ENCODE measurements at regions not wholly inside any gene's neighbourhood (a gene's known extent, or its start where the extent isn't known, plus 50 kb on each side); places are given as distances from the start of the nearest gene placed in this dataset.
A peak's percentile ranks its signal among the peaks of the same experiment; 100 is the strongest.
"Not testable (repeated sequence)": the region's sequence is repeated elsewhere in the genome, so short reads cannot be mapped to it uniquely, and the experiment has no call there.

DNA sequence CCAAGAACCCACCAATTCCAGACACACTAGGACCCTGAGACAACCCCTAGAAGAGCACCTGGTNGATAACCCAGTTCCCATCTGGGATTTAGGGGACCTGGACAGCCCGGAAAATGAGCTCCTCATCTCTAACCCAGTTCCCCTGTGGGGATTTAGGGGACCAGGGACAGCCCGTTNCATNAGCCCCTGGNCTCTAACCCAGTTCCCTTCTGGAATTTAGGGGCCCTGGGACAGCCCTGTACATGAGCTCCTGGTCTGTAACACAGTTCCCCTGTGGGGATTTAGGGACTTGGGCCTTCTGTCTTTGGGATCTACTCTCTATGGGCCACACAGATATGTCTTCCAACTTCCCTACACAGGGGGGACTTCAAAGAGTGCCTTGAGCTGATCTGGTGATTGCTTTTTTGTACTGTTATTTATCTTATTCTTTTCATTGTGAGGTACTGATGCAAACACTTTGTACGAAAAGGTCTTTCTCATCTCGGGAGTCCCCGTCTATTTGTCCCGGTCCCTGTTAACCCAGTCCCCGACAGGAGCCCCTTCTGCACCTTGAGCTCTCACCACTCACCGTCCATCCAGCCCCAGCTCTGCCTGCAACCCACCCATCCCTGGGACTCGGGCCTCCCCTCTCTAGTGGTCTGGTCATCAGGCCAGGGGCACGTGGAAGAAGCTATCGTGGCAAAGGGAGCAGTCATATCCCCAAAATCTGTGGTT, 58.2 kb upstream of the PLCXD1 start:
- intact Hi-C loops (cut with DNase I); DNase-seq: not testable (repeated sequence)

DNA sequence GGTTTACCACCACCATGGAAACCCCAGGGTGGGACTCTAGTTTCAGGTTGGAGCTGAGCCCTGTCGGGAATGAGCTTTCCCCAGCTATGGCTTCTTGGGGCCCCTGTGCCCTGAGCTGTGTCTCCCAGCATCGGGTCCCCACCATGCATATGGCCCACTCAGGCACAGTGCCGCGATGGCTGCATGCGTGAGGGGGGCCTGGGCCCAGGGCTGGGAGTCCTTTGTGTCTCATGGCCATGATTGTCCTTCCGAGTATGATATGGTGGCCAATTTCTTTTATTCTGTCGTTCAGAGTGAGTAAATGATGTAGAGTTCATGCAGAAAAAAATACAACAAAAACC, 57.7 kb upstream of the PLCXD1 start:
- intact Hi-C loops (cut with DNase I); DNase-seq: not testable (repeated sequence)

DNA sequence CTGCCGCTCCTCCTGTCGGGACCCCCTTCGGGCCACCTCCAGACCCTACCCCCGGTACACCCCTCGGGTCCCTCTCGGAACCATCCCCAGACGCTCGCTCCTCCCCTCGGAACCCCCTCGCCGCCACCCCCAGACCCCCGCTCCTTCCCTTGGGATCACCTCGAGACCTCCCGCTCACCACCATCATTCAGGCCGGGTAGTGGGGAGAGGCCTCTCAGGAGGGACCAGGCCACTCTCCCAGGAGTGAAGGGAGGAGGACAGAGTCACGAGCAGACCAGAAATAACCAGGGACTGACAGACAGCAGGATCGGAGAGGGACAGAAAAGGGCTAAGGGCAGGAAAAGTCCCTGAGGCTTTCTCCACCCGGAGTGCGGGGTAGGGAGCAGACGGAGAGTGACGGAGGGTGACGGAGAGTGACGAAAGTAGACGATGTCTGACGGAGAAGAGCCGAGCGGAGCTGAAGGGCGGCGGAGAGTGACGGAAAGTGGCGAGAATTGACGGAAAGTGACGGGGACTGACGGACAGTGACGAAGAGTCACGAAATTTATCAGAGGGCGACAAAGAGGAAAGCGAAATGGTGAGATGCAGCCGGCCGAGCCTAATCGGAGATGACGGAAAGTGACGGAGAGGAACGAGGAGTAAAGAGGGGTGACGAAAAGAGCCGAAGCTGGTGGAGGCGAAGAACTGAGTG, 54.6 kb upstream of the PLCXD1 start:
- intact Hi-C loops (cut with DNase I): not testable (repeated sequence)
- DNase-seq: peak in 2 of 10 donors; percentile 5 to 24

DNA sequence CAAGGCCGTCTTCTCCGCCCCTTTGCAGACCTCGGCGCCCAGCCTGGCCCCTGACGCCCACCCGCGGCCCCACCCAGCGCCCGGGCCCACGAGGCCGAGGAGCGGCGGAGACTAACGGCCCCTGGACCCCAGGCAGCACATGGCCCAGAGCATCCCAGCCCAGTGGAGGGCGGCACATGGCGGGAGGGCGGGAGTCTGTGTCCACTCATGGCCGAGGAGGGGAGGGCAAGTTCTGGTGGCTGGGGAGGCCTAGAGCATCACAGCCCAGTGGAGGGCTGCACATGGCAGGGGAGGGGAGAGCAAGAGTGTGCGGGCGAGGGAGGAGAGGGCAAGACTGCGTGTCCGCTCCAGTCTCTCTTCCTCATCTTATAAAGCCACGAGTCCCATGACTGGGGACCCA, 53.8 kb upstream of the PLCXD1 start:
- DNase-seq; intact Hi-C loops (cut with DNase I): not testable (repeated sequence)

All from posterior cingulate gyrus (tissue), 11 donors.